Stomach smooth muscle (tissue), 2 donors: ENCODE measurements at regions not wholly inside any gene's neighbourhood (a gene's known extent, or its start where the extent isn't known, plus 50 kb on each side); places are given as distances from the start of the nearest gene placed in this dataset.
"Not testable (repeated sequence)": the region's sequence is repeated elsewhere in the genome, so short reads cannot be mapped to it uniquely, and the experiment has no call there.

Source experiments
- H3K27ac ChIP-seq: one replicate; pipeline ENCODE4 v1.7.0; 2013; ENCODE audit warnings: mild to moderate bottlenecking, low read length, inconsistent platforms
- H3K27me3 ChIP-seq, 2 donors: one replicate each; pipeline ENCODE4 v1.7.0; 2013; ENCODE audit warnings: low read length in 2 of 2; ENCODE audit not compliant: insufficient read depth in 2 of 2, control insufficient read depth in 1 of 2
- H3K36me3 ChIP-seq, 2 donors: one replicate each; pipeline ENCODE4 v1.7.0; 2013; ENCODE audit warnings: low read length in 2 of 2; ENCODE audit not compliant: control insufficient read depth in 2 of 2, insufficient read depth in 2 of 2
- H3K4me1 ChIP-seq: one replicate; pipeline ENCODE4 v1.7.0; 2013; ENCODE audit warnings: low read length; ENCODE audit not compliant: control insufficient read depth, insufficient read depth
- H3K4me3 ChIP-seq, 2 donors: one replicate each; pipeline ENCODE4 v1.7.0; 2013; ENCODE audit warnings: low read length in 2 of 2
- H3K9ac ChIP-seq, 2 donors: one replicate each; pipeline ENCODE4 v1.7.0; 2013; ENCODE audit warnings: low read length in 2 of 2, mild to moderate bottlenecking in 1 of 2
- H3K9me3 ChIP-seq, 2 donors: one replicate each; pipeline ENCODE4 v1.7.0; 2013; ENCODE audit warnings: low read length in 2 of 2; ENCODE audit not compliant: control insufficient read depth in 2 of 2
- donor health status: healthy.
- donor health status: Pancreatic carcinoma.

DNA sequence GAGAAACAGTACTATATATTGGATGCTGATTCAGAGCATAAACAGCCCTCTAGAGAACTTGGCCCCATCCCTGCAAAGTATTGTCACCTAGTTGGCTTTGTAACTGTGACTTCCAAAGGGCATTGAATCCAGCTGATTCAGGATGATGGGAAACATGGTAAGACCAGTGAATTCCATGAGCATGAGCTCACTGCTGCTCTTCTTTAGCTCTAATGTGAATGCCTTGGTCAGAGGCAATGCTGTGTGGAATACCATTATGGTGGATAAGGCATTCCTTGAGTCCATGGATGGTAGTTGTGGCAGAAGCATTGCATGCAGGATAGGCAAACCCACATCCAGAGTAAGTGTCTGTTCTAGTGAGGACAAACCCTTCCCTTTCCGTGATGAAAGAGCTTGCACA lies 365.6 kb upstream of the EDA2R start:
- peaks cover 0 to 17% of the 10 kb centered on the region in 2 donors for H3K27me3 ChIP-seq
- H3K36me3 ChIP-seq, result no peaks in the 10 kb centered on the region
- H3K9me3 ChIP-seq, result peaks cover 0 to 8% of the 10 kb centered on the region in 2 donors
- no peak overlapping the region for H3K4me3 ChIP-seq
- no peaks in the 10 kb centered on the region for H3K4me1 ChIP-seq
- no peak overlapping the region for H3K9ac ChIP-seq
- no peak overlapping the region for H3K27ac ChIP-seq

DNA sequence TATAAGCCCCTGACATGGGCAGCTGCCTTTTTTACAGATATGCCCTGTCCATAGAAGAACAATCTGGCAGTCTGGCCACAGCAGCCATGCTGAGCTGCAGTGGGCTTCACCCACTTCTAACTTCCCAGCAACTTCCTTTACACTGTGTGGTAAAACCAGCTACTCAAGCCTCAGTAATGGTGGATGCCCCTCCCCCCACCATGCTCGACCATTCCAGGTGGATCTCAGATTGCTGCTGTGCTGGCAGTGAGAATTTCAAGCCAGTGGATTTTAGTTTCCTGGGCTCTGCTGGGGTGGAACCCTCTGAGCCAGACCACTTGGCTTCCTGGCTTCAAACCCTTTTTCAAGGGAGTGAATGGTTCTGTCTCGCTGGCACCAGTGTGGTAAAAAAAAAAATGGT lies 355.9 kb upstream of the EDA2R start:
- peaks cover 0 to 5% of the 10 kb centered on the region in 2 donors for H3K9me3 ChIP-seq
- H3K4me1 ChIP-seq, result no peaks in the 10 kb centered on the region
- no peak overlapping the region for H3K9ac ChIP-seq
- no peak overlapping the region for H3K27ac ChIP-seq
- H3K36me3 ChIP-seq, result no peaks in the 10 kb centered on the region
- no peak overlapping the region for H3K4me3 ChIP-seq
- H3K27me3 ChIP-seq, result peaks cover 0 to 4% of the 10 kb centered on the region in 2 donors

DNA sequence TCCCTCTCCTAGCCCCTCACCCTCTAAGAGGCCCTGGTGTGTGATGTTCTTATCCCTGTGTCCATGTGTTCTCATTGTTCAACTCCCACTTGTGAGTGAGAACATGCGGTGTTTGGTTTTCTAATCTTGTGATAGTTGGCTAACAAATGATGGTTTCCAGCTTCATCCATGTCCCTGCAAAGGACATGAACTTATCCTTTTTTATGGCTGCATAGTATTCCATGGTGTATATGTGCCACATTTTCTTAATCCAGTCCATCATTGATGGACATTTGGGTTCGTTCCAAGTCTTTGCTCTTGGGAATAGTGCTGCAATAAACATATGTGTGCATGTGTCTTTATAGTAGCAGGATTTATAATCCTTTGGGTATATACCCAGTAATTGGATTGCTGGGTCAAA lies 353.2 kb upstream of the EDA2R start:
- not testable (repeated sequence) for H3K9me3 ChIP-seq, H3K4me1 ChIP-seq, H3K36me3 ChIP-seq, H3K27ac ChIP-seq, H3K4me3 ChIP-seq, H3K9ac ChIP-seq, H3K27me3 ChIP-seq

DNA sequence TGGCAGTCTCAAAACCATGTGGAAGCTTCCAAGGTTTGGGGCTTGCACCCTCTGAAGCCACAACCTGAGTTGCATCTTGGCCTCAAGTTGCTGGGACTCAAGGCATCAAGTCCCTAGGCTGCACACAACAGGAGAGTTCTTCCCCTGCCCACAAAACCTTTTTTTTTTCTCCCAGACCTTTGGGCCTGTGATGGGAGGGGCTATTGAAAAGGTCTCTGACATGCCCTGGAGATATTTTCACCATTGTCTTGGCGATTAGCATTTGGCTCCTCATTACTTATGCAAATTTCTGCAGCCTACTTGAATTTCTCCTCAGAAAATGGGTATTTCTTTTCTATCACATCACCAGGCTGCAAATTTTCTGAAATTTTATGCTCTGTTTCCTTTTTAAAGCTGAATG lies 349.5 kb upstream of the EDA2R start:
- H3K4me1 ChIP-seq, result no peaks in the 10 kb centered on the region
- H3K27me3 ChIP-seq, result peaks cover 0 to 3% of the 10 kb centered on the region in 2 donors
- H3K9me3 ChIP-seq, result peaks cover 0 to 5% of the 10 kb centered on the region in 2 donors
- H3K4me3 ChIP-seq, result no peak overlapping the region
- no peaks in the 10 kb centered on the region for H3K36me3 ChIP-seq
- H3K27ac ChIP-seq, result no peak overlapping the region
- H3K9ac ChIP-seq, result no peak overlapping the region

DNA sequence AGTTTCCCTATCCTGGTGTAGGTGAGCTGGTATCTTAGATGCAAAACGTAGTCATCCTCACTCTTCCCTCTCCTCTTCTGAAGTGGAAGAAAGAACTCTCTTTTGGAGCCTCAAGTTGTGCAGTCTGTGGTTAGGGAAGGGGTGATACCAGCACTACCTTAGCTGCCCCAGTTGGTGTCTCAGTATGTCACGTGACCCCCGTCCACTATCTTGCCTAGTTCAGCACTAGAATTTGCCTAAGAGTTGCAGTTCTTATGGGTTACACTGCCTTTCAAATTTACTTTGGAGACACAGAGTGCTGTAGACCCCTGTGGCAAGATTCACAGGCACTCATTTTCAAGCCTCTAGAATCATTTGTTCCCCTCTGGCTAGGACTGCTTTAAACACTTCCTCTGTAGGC lies 322.8 kb upstream of the EDA2R start:
- Histone ChIP-seq H3K27ac (no peak overlapping the region), H3K9ac (no peak overlapping the region), H3K36me3 (no peaks in the 10 kb centered on the region), H3K4me1 (no peaks in the 10 kb centered on the region), H3K4me3 (no peak overlapping the region), H3K9me3 (no peaks in the 10 kb centered on the region), H3K27me3 (no peaks in the 10 kb centered on the region)

DNA sequence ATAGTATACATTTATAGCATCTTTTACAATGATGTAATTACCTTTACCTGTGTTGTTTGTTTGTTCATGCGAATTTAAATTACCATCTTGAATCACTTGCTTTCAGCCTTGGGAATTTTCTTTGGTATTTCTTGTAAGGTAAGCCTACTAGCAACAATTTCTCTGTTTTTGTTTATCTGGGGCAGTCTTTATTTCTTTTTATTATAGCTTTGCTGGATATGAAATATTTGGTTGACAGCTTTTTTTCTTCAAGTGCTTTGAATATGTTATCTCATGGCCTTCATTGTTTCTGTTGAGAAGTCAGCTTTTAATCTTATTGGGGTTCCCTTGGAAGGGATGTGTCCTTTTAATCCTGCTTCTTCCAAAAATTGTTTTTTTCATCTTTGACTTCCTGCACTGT lies 292.8 kb upstream of the EDA2R start:
- H3K4me3 ChIP-seq, result no peak overlapping the region
- no peak overlapping the region for H3K9ac ChIP-seq
- H3K4me1 ChIP-seq, result no peaks in the 10 kb centered on the region
- H3K27me3 ChIP-seq, result no peaks in the 10 kb centered on the region
- no peaks in the 10 kb centered on the region for H3K9me3 ChIP-seq
- H3K27ac ChIP-seq, result no peak overlapping the region
- no peaks in the 10 kb centered on the region for H3K36me3 ChIP-seq

DNA sequence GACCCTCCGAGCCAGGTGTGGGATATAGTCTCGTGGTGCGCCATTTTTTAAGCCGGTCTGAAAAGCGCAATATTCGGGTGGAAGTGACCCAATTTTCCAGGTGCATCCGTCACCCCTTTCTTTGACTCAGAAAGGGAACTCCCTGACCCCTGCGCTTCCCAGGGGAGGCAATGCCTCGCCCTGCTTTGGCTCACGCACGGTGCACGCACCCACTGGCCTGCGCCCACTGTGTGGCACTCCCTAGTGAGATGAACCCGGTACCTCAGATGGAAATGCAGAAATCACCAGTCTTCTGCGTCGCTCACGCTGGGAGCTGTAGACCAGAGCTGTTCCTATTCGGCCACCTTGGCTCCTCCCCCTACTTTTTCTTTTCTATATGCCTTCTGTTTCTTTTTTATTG lies 291.6 kb upstream of the EDA2R start:
- not testable (repeated sequence) for H3K4me3 ChIP-seq, H3K27me3 ChIP-seq, H3K4me1 ChIP-seq, H3K9me3 ChIP-seq, H3K36me3 ChIP-seq, H3K9ac ChIP-seq, H3K27ac ChIP-seq

DNA sequence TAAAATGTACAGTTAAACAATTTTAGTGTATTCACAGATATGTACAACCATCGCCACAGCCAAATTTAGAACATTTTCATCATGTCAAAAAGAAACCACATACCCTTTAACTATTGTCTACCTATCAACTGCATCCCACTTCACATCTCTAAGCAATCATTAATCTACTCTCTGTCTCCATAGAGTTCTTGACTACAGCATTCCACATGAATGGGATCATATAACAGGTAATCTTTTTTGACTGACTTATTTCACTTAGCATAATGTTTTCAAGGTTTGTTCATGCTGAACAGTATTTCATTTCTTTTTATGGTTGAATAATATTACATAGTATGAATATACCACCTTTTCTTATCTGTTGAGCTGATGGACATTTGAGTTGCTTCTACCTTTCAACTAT lies 281.4 kb upstream of the EDA2R start:
- no peaks in the 10 kb centered on the region for H3K36me3 ChIP-seq
- peaks cover 0 to 8% of the 10 kb centered on the region in 2 donors for H3K27me3 ChIP-seq
- peaks cover 0 to 7% of the 10 kb centered on the region in 2 donors for H3K9me3 ChIP-seq
- H3K4me1 ChIP-seq, result no peaks in the 10 kb centered on the region
- H3K4me3 ChIP-seq, result no peak overlapping the region
- no peak overlapping the region for H3K27ac ChIP-seq
- no peak overlapping the region for H3K9ac ChIP-seq

DNA sequence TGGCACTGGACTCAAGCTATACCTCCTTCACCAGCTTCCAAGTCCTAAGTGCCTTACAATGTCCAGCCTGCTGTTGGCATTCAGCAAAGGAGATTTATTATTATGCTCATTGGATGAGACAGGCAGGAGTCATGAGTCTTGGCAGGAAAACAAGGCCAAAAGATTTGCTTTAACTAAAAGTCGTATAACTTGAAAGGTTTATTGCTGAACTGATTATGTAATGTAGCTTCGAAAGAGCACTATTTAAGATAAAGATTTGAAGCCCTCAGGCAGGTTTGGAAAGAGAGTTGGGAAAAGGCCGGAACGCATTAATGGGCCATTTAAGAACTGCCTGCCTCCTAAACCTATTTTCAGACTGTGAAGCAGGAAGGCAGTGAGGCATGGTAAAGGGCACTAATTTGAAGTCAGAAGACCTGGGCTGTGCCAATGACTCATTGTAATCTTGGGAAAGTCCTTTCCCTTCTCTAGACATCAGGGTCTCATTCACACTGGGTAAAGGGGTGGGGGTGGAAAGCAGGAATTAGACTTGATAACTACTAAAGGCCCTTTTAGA lies 280.5 kb upstream of the EDA2R start:
- Histone ChIP-seq H3K9me3 (peaks cover 0 to 7% of the 10 kb centered on the region in 2 donors), H3K27me3 (peaks cover 0 to 8% of the 10 kb centered on the region in 2 donors)

DNA sequence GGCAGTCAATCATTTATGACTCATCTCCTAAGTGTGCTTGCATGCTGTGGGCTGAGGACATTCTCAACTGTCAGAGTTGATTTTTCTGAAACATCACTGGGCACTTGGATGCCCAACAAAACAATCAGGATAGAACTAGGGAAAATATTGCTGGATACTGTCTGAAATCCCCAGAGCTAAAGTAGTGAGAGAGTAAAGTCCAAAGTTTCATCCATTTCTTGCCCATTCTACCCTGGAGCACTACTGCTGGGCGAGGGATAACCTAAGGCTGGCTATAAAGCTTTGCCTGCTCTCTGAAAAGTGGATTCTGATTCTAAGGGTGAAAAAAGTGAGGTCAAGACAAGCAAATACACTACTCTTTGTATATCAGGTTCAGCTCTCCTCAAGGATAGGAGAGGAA lies 279.6 kb upstream of the EDA2R start:
- Histone ChIP-seq H3K36me3 (no peaks in the 10 kb centered on the region), H3K9me3 (peaks cover 0 to 7% of the 10 kb centered on the region in 2 donors), H3K27me3 (peaks cover 0 to 8% of the 10 kb centered on the region in 2 donors), H3K27ac (no peak overlapping the region), H3K4me1 (no peaks in the 10 kb centered on the region), H3K9ac (no peak overlapping the region), H3K4me3 (no peak overlapping the region)

More for the DNA sequence above, 280.5 kb upstream of the EDA2R start:
- H3K36me3 ChIP-seq, result no peaks in the 10 kb centered on the region
- H3K4me1 ChIP-seq, result no peaks in the 10 kb centered on the region
- no peak overlapping the region for H3K27ac ChIP-seq
- H3K4me3 ChIP-seq, result no peak overlapping the region
- no peak overlapping the region for H3K9ac ChIP-seq

DNA sequence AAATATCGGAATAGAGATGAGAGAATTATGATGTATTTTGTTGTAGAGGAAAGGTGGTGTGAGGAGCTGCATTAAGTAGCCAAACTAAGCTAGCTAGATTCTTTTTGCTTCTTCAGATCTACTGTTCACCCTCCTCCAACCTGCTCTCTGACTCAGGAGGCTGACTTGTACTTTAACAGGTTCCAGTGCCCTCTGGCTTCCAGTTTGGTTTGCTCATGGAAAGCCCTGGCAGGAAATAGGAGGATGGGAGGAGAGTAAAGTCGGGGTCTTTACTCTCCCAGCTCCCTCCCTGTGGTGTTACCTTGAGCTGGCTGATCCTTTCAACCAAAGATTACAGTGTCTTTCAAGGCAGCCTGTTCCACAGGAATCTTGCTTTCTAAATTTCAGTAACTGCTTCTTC lies 277.0 kb upstream of the EDA2R start:
- H3K36me3 ChIP-seq, result no peaks in the 10 kb centered on the region
- H3K4me1 ChIP-seq, result no peaks in the 10 kb centered on the region
- peaks cover 0 to 7% of the 10 kb centered on the region in 2 donors for H3K9me3 ChIP-seq
- H3K27ac ChIP-seq, result no peak overlapping the region
- H3K9ac ChIP-seq, result no peak overlapping the region
- peaks cover 0 to 10% of the 10 kb centered on the region in 2 donors for H3K27me3 ChIP-seq
- no peak overlapping the region for H3K4me3 ChIP-seq
